GM21515 (cell line): ENCODE measurements at regions not wholly inside any gene's neighbourhood (a gene's known extent, or its start where the extent isn't known, plus 50 kb on each side); places are given as distances from the start of the nearest gene placed in this dataset.
"Not testable (repeated sequence)": the region's sequence is repeated elsewhere in the genome, so short reads cannot be mapped to it uniquely, and the experiment has no call there.

Experiments used
- ATAC-seq: cut with Tn5 transposase; IDR thresholded peaks from one replicate; pipeline ENCODE4 v1.9.1; 2021; ENCODE audit not compliant: unreplicated experiment

- no peak for ATAC-seq
These were observed 256.2 kb downstream of the TAFA4 start for GRCh38 chr3:68676136-68676535.

DNA sequence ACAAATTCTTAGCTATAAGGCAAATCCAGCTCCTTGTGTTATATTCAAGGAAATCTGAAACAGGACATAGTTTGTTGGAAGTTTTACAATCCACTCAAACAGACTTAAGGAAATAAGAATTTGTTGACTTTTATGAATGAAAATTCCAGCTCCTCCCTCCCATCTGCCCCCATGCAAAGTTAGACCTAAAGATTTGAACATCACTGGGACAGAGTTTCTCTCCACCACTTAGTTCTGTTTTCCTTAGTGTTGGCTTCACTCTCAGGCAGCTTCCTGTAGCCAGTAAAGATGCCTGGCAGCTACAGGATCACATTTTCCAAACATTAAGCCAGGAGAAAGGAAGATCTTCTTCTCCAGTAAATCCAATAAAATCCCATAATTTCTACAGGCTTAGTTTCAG, 265.0 kb downstream of the TAFA4 start:
- ATAC-seq = no peak

DNA sequence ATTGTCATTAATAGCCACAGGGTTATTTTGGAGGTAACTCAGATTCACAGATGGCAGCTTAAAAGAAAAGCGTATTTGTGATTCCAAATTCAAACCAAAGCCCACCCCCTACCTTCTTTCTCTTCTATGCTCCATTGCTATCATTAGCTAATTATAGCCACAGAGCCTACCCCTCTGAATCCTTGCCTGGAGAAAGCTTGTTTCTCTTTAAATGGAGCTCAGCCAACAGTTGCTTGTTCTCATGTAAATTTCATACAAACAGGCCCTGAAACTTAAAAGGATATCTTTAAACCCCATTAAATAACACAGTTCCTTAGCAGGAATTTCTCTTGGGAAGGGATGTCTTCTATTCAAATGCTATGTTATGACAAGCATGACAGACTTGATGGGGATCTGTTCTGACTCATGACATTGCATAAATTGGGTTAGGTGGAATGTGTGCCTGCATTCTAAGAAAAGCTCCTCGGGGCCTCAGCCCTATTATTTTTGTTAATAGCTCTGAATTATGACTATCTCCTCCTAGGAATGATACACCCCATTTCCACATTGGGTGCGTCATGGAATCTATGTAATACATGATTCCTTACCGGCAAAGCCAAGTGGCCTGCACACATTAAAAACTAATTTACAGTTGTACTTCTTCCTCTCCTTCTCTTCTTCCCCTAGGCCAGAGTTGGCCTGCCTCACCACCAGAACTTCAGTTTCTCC, 265.8 kb downstream of the TAFA4 start:
- no peak for ATAC-seq

- no peak for ATAC-seq
These were observed 268.1 kb downstream of the TAFA4 start for GRCh38 chr3:68664276-68664675.

DNA sequence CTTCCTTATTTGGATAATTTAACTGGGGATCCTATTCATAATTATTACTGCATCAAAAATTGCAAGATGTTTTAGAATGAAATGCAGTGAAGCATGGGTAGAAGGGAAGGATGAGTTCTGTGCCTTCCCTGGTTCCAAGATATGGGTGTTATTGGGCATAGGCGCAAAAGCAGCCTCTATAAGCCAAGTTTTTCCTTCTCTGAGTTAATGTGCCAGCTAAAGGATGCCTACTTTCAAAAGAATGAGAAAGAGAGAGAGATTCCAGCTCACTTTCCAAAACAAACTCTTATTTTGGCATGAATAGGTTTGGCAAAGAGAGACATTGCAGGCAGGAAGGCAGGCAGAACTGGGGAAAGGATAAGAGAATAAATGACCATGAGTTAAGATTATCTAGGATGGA, 270.2 kb downstream of the TAFA4 start:
- no peak for ATAC-seq

- not testable (repeated sequence) for ATAC-seq
These were observed 281.7 kb downstream of the TAFA4 start for GRCh38 chr3:68650657-68651056.

- no peak for ATAC-seq
These were observed 283.9 kb downstream of the TAFA4 start for GRCh38 chr3:68648494-68648893.

DNA sequence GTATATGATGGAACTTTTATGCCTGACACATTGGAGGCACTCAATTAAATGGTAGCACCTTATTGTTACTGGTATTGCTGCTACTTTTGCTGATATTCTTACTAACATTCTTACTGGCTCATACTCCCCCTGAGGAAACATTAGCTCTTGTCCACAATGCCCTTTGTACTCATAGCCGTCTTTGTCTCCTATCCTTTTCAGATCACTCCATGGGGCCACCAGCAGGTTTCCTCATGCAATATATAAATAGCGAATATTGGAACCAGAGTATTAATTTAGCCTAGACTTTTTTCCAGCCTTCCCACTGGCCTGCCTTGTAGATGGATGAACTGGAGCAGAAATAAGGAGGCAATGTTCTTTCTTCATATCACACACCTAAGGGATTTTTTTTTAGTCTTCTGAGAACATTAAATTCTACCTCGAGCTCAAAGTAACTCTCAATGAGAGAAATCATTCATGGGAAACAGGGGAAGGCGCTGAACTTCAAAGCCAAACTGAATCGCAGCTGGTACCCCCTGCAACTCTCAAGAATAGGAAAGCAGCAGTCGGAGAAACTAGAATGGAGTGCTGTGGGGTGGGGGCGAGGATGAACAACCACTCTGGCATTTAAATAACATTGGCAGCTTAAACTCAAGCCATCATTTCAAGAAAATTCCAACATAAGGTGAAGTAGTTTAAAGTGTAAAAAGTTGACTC, 300.3 kb downstream of the TAFA4 start:
- ATAC-seq = no peak

GRCh38 chr3:68620211-68620610, 312.1 kb downstream of the TAFA4 start:
- no peak for ATAC-seq

DNA sequence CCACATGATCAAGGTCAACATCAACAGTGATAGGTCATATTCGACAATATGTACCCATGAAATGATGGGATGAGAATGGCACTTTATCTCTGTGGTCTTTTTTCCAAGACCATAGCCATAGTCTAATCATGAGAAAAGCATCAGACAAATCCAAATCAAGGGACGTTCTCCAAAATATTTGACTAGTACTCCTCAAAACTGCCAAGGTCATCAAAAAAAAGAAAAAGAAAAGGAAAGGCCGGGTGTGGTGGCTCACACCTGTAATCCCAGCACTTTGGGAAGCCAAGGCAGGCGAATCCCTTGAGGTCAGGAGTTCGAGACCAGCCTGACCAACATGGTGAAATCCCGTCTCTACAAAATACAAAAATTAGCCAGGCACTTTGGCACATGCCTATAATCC, 318.3 kb downstream of the TAFA4 start:
- ATAC-seq = no peak

- no peak for ATAC-seq
These were observed 361.0 kb downstream of the TAFA4 start for GRCh38 chr3:68571321-68571720.

GRCh38 chr3:68560728-68561127, 371.6 kb downstream of the TAFA4 start:
- ATAC-seq = no peak

DNA sequence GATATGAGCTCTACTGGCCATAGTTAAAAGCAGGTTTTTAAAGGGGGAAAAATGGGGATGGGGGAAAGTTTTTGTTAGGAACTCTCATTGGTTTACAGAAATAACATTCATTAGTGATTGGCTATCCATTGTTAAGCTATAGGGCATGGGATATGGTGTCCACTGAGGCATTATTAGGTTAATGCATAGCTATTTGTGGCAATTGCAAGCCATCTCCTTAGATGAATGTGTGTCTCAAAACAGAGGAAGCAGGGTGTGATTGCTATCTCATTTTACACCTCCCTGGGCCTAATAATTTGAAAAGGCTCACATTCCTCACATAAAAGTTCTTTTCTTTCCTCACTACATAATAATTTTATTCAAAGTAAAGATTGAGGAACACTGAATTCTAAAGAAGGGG, 396.6 kb downstream of the TAFA4 start:
- ATAC-seq = no peak

- ATAC-seq = no peak
These were observed 409.0 kb downstream of the TAFA4 start for GRCh38 chr3:68523330-68523729.

DNA sequence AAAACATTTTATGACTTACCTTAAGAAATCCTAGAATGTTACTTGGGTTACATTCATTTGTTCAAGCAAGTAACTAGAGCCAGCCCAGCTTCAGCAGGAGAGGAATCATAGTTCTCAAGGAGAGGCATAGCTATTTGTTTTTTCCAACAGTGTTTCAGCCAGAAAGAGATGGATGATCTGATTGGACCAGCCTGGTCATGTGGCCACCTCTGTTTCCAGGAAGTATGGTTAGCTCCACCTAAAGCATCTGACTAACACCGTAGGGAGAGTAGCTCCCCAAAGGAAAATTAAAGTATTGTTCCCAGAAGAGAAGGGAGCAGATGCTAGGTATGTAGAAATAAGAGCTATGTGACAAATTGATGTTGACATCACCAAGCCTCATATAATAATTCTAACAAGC, 417.1 kb downstream of the TAFA4 start:
- ATAC-seq = no peak

- ATAC-seq = no peak
These were observed 428.1 kb downstream of the TAFA4 start for GRCh38 chr3:68504201-68504600.

- not testable (repeated sequence) for ATAC-seq
These were observed 446.5 kb downstream of the TAFA4 start for GRCh38 chr3:68485845-68486244.

GRCh38 chr3:68485051-68485450, 447.3 kb downstream of the TAFA4 start:
- no peak for ATAC-seq

GRCh38 chr3:68483601-68484000, 448.7 kb downstream of the TAFA4 start:
- no peak for ATAC-seq

- no peak for ATAC-seq
These were observed 449.3 kb downstream of the TAFA4 start for GRCh38 chr3:68483041-68483440.

GRCh38 chr3:68482565-68482964, 449.8 kb downstream of the TAFA4 start:
- no peak for ATAC-seq

DNA sequence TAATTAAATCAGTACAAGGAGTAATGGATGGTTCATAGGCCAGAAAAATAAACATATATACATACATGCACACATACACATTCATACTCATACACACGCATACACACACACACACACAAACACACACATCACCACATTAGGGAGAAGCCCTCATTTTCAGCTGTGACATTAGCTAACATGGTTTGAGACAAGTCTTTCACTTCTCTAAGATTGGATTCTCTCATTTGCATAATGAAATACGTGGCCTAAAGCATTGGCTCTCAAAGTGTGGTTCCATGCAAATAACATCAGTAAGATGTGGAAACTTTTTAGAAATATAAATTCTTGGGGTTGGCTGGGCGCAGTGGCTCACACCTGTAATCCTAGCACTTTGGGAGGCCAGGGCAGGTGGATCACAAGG, 452.6 kb downstream of the TAFA4 start:
- ATAC-seq = no peak
